ENCODE measurements at regions not wholly inside any gene's neighbourhood (a gene's known extent, or its start where the extent isn't known, plus 50 kb on each side); places are given as distances from the start of the nearest gene placed in this dataset.

- H3K36me3 ChIP-seq (ENCODE audit: control insufficient read depth in 2 of 2, extremely low read depth in 1 of 2, insufficient read depth in 2 of 2, low read length in 2 of 2) = no peaks in the 10 kb centered on the region
- H3K9ac ChIP-seq (replicated peaks; ENCODE audit: extremely low read depth, insufficient read depth, low read length) = no peak overlapping the region
- POLR2A ChIA-PET = no interaction called here
- intact Hi-C loops (cut with micrococcal nuclease) = no loop called here
- dilution Hi-C loops (cut with MboI; ENCODE audit: extremely low pct_ligation_motif_present, low sequenced_read_pairs) = no loop called here
- no peaks in the 10 kb centered on the region for H3K9me1 ChIP-seq (replicated peaks; ENCODE audit: control insufficient read depth, extremely low read depth, insufficient read depth, low read length)
- H3K27ac ChIP-seq (ENCODE audit: insufficient read depth, low read depth, low read length) = no peak overlapping the region
- H4K20me1 ChIP-seq (replicated peaks; ENCODE audit: control insufficient read depth, extremely low read depth, insufficient read depth, low read length) = no peaks in the 10 kb centered on the region
- H3K4me2 ChIP-seq (ENCODE audit: insufficient read depth, low read length) = no peak overlapping the region
- no peaks in the 10 kb centered on the region for H3K4me1 ChIP-seq (ENCODE audit: control insufficient read depth, extremely low read depth, insufficient read depth, low read length)
- no peak overlapping the region for H2AFZ ChIP-seq (ENCODE audit: low read depth, low read length)
- no peak for FAIRE-seq
- no peaks in the 10 kb centered on the region for H3K9me3 ChIP-seq (replicated peaks; ENCODE audit: control insufficient read depth, insufficient read depth, low read length)
- no TSS peak for BruUV-seq (replicated peaks)
- H3K79me2 ChIP-seq (ENCODE audit: control insufficient read depth, insufficient read depth, low read length) = no peaks in the 10 kb centered on the region
- CTCF ChIA-PET = interaction anchor here (1.5 to 8.2 kb wide), 2 partner anchors 11 to 121 kb away, joined by 7 to 124 read pairs; no protein-coding TSS in a partner anchor
- no peaks in the 10 kb centered on the region for H3K27me3 ChIP-seq (ENCODE audit: control insufficient read depth in 2 of 2, insufficient read depth in 2 of 2, low read length in 2 of 2)
- no peak for DNase-seq (ENCODE audit: low read depth, low spot score)
- no peak overlapping the region for H3K4me3 ChIP-seq (replicated peaks in 1 of 3; ENCODE audit: insufficient read depth in 1 of 3, low read depth in 1 of 3, low read length in 3 of 3)
- TF ChIP-seq MYC (IDR thresholded peaks at IDR 0.05; ENCODE audit: low read depth, low read length) = no peak
- TF ChIP-seq FOS (IDR thresholded peaks at IDR 0.05; ENCODE audit: borderline replicate concordance, insufficient read depth, low read length) = no peak
- no peak for TF ChIP-seq POLR2A (IDR thresholded peaks at IDR 0.05; ENCODE audit: low read depth, low read length)
- TF ChIP-seq CTCF (IDR thresholded peaks at IDR 0.05; ENCODE audit: extremely low read depth in 1 of 2, insufficient read depth in 1 of 2, low read depth in 1 of 2, low read length in 2 of 2) = no peak
- no peak for TF ChIP-seq POLR2AphosphoS5 (IDR thresholded peaks at IDR 0.05; ENCODE audit: insufficient read depth, low read depth, low read length)
- TF ChIP-seq GATA2 (IDR thresholded peaks at IDR 0.05; ENCODE audit: insufficient read depth, insufficient read length, low read depth, low read length) = no peak
- TF ChIP-seq JUN (IDR thresholded peaks at IDR 0.05; ENCODE audit: borderline replicate concordance, insufficient read depth, insufficient read length, low read depth) = no peak
- no peak for TF ChIP-seq EZH2 (IDR thresholded peaks at IDR 0.05; ENCODE audit: borderline replicate concordance, low read depth, low read length, severe bottlenecking)
- no peak for TF ChIP-seq MAX (IDR thresholded peaks at IDR 0.05; ENCODE audit: insufficient read depth, insufficient read length)
These were observed 93.8 kb upstream of the CACNA1A start for GRCh38 chr19:13600091-13600490.
